HG03469 (cell line): ENCODE measurements at regions not wholly inside any gene's neighbourhood (a gene's known extent, or its start where the extent isn't known, plus 50 kb on each side); places are given as distances from the start of the nearest gene placed in this dataset.
"Not testable (repeated sequence)": the region's sequence is repeated elsewhere in the genome, so short reads cannot be mapped to it uniquely, and the experiment has no call there.

Source experiments
- ATAC-seq: cut with Tn5 transposase; IDR thresholded peaks from one replicate; pipeline ENCODE4 v1.9.1; 2021; ENCODE audit warnings: mild to moderate bottlenecking, moderate library complexity, moderate number of reproducible peaks; ENCODE audit not compliant: unreplicated experiment

- no peak for ATAC-seq
These were observed 248.4 kb upstream of the MEIS1 start for GRCh38 chr2:66186537-66186936.

GRCh38 chr2:66185497-66186054, 249.3 kb upstream of the MEIS1 start:
- ATAC-seq, result no peak

GRCh38 chr2:66177128-66177796, 257.7 kb upstream of the MEIS1 start:
- not testable (repeated sequence) for ATAC-seq

- ATAC-seq, result no peak
These were observed 260.4 kb upstream of the MEIS1 start for GRCh38 chr2:66174491-66174890.

GRCh38 chr2:66173645-66174044, 261.3 kb upstream of the MEIS1 start:
- ATAC-seq, result no peak

DNA sequence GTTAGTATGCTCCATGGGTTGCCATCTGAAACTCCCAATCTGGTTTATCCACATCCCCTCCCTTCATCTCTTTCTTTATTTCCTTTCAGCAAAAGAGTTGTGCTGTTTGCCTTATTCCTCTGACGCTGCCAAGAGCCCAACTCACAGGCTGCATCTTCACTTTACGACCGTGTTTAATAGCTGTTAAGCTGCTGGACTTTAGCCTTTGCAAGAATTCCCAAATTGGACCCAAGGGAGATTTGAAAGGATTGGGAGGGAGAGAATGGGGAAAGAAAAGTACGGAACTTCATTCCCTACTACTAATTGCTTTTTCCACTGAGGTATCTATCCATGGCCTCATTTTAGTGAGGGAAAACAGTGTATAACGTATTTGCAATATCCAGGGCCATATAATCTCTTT, 263.4 kb upstream of the MEIS1 start:
- ATAC-seq, result no peak

GRCh38 chr2:66170744-66171330, 264.1 kb upstream of the MEIS1 start:
- ATAC-seq, result no peak

DNA sequence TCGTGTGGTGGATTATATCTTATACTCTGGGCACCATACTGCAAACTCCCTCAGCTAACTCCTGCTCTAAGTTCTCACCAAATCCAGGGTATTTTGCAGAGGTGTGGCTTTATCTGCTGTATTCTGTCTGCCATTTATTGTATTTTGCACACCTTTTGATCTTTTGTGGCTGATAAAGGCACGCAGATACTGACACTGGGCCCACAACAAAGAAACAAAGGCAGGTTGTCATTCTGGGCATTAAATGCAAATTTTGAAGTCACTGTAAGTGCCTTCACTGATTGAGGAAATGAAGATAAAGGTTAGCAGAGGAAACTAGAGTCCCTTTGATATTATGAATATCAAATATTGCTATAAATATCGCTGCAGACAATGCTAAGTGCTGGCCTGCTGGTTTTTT, 265.8 kb upstream of the MEIS1 start:
- no peak for ATAC-seq

DNA sequence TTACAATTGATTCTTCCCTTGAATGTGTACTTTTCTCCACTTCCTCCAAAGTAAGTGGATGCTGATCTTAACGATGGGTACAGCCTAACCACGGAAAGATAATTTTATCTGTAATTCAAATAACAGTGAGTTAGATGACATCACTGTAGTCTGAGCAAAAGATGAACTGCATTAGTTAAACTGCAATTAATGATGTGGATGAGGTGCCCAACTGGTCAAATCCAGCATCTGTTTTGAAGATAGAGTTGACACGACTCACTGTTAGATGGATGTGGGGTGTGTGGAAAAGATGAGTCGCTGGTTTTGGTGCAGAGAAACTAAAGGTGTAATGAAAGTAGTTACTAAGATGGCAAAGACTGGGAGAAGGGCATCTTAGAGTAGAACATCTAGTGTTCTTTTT, 270.5 kb upstream of the MEIS1 start:
- ATAC-seq, result no peak

- ATAC-seq, result no peak
These were observed 278.8 kb upstream of the MEIS1 start for GRCh38 chr2:66156171-66156570.

- no peak for ATAC-seq
These were observed 281.0 kb upstream of the MEIS1 start for GRCh38 chr2:66153941-66154340.

GRCh38 chr2:66145490-66145889, 289.4 kb upstream of the MEIS1 start:
- no peak for ATAC-seq

GRCh38 chr2:66144324-66144723, 290.6 kb upstream of the MEIS1 start:
- ATAC-seq, result not testable (repeated sequence)

DNA sequence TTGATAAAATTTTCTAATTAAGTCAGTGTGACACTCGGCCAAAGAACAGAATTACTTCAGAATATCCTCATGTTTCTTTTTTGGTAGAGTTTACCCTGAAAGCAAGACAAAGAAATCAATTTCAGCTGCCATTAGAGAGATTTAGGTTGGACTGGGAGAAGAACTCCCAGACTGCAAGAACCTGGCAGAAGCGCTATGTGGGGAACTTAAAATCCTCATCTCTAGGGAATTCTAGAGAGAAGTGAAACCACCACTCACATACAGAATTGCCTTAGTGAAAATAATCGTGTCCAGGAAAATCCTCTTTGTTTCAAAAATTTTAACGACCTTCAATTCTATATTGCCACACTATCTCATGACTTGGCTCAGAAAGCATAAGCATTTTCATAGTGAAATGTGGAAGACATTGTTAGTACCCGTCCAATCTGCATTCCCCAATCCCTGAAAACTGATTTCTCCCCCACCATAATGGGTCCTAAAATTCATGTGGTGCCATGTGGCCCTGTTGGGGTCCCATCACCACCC, 297.3 kb upstream of the MEIS1 start:
- ATAC-seq, result no peak

DNA sequence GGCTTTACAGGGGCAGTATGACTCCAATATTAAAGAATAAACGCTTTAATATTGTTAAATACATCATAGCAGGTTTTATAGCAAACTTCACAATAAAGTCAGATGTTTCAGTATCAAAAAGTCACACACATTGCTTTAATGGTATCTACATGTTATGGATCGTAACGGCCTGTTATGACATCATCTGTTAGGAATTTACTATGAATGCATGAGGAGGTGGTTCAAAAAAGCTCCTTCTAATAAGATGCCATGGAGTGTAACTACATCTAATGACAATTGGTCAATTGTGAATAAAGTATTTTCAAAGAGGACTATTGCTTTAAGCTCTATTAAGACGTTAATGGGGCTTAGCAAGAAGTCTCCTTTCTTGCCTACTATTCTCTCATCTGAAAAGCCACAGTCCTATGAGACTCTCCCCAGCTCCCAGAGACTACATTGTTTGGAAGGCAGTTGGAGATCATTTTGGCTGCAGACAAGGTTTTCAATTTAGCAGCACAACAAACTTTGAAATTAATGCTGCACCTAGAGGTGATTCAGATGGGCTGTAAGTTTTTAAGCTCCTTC, 300.7 kb upstream of the MEIS1 start:
- no peak for ATAC-seq

DNA sequence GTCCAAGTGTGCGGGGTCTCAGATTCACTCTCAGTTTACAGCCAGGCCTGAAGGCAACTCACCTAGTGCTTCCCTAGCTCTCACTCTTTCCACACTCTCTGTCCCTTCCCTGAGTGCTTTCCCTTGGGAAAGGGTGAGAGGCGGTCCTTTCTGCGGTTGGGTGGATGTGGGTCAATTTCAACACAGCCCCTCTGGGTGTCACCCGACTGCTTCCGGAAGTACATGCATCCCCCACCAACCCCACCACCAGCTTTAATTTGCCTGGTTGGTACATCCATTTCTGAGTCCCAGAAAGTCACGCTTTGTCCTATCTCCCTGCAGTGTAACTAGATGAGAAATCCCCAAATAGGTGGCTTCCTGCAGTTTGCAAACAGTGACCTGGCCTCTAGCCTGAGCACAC, 307.3 kb upstream of the MEIS1 start:
- no peak for ATAC-seq

GRCh38 chr2:66127061-66127460, 307.9 kb upstream of the MEIS1 start:
- ATAC-seq, result no peak

DNA sequence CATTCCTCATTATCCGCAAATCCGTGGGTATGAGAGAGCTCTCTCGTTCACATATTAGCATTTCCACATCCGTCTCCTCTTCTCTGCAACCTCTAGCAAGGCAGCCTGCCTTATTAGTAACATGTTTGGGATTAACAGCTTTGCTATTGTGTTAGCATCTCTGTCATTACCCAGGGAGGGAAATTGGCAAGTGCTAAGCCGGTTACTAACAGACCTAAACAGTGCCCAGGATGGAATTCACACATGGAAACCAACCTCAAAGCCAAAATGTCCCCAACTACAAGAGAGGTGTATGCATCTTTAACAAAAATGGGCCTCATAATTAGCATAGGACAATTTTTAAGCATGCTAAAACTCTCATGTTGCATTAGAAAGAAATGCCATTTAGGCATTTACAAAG, 309.0 kb upstream of the MEIS1 start:
- ATAC-seq, result no peak

DNA sequence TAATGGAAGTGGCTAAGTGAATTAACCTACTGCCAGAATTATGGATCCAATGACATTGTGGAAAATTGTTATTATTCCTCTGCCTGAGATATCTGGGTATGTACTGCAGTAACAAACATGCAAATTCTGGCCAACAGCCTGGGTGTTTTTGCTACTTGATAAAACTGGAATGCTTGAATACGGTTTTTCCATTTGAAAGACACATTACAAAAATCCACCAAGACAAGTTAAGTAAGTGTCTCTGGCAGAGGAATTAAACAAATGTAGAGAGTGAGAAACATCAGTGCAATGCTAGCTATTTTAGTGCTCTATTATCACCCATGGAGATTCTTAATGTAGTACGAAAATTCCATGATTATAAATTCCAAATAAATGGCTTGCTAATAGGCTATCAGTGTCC, 312.4 kb upstream of the MEIS1 start:
- no peak for ATAC-seq

GRCh38 chr2:66121946-66122345, 313.0 kb upstream of the MEIS1 start:
- no peak for ATAC-seq

GRCh38 chr2:66113988-66114625, 320.8 kb upstream of the MEIS1 start:
- ATAC-seq, result no peak

DNA sequence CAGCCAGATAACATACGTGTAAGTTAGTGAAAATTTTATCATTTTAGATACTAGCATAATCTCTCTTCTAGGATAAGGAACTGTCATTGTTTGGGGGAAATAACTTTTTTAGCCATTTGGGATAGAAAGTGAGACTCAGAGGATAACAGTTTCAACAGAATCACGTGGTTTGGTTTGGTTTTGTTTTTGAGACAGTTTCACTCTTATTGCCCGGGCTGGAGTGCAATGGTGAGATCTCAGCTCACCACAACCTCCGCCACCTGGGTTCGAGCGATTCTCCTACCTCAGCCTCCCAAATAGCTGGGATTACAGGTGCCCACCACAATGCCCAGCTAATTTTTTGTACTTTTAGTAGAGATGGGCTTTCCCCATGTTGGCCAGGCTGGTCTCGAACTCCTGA, 323.2 kb upstream of the MEIS1 start:
- ATAC-seq, result no peak
